H9 (cell line): ENCODE measurements at regions not wholly inside any gene's neighbourhood (a gene's known extent, or its start where the extent isn't known, plus 50 kb on each side); places are given as distances from the start of the nearest gene placed in this dataset.

Source experiments
- DNase-seq: peaks from one replicate; pipeline ENCODE4 v3.0.0-alpha.2; 2017
- H2AFZ ChIP-seq: one replicate; pipeline ENCODE4 v1.6.1; 2013; ENCODE audit warnings: mild to moderate bottlenecking, low read length, control low read depth, moderate library complexity
- H2AK5ac ChIP-seq: 2 replicates; pipeline ENCODE4 v1.6.1; 2013; ENCODE audit warnings: low read length, control low read depth, mixed read lengths; ENCODE audit not compliant: insufficient read length
- H2BK120ac ChIP-seq: one replicate; pipeline ENCODE4 v1.6.1; 2013; ENCODE audit warnings: low read depth, mild to moderate bottlenecking, low read length, control low read depth, inconsistent platforms; ENCODE audit not compliant: poor library complexity, severe bottlenecking
- H2BK12ac ChIP-seq: 2 replicates; pipeline ENCODE4 v1.6.1; 2013; ENCODE audit warnings: low read length, control low read depth, mixed read lengths, low read depth; ENCODE audit not compliant: insufficient read length
- H2BK15ac ChIP-seq: 2 replicates; pipeline ENCODE4 v1.6.1; 2013; ENCODE audit warnings: low read depth, low read length, control low read depth
- H2BK20ac ChIP-seq: one replicate; pipeline ENCODE4 v1.6.1; 2013; ENCODE audit warnings: low read depth, mild to moderate bottlenecking, low read length, control low read depth, inconsistent platforms; ENCODE audit not compliant: poor library complexity, severe bottlenecking
- H2BK5ac ChIP-seq: 2 replicates; pipeline ENCODE4 v1.6.1; 2013; ENCODE audit warnings: low read length, control low read depth, mixed read lengths; ENCODE audit not compliant: insufficient read length
- H3K14ac ChIP-seq: 2 replicates; pipeline ENCODE4 v1.6.1; 2013; ENCODE audit warnings: low read length, control low read depth; ENCODE audit not compliant: insufficient read depth
- H3K18ac ChIP-seq: 2 replicates; pipeline ENCODE4 v1.6.1; 2013; ENCODE audit warnings: low read depth, mild to moderate bottlenecking, mixed read lengths, low read length, control low read depth; ENCODE audit not compliant: insufficient read length
- H3K23ac ChIP-seq: 2 replicates; pipeline ENCODE4 v1.6.1; 2013; ENCODE audit warnings: low read length, control low read depth, mixed read lengths, low read depth; ENCODE audit not compliant: insufficient read length
- H3K23me2 ChIP-seq: 2 replicates; pipeline ENCODE4 v1.6.1; 2013; ENCODE audit warnings: low read depth, mild to moderate bottlenecking, mixed read lengths, low read length, control low read depth; ENCODE audit not compliant: insufficient read length, poor library complexity, severe bottlenecking
- H3K27ac ChIP-seq: 2 replicates; pipeline ENCODE4 v1.5.1; 2013; ENCODE audit warnings: low read length, control low read depth, mixed read lengths, low read depth; ENCODE audit not compliant: insufficient read length
- H3K27me3 ChIP-seq: 2 replicates; pipeline ENCODE4 v1.6.1; 2013; ENCODE audit warnings: low read length, control low read depth, inconsistent platforms; ENCODE audit not compliant: insufficient read depth
- H3K4ac ChIP-seq: 2 replicates; pipeline ENCODE4 v1.6.1; 2013; ENCODE audit warnings: low read depth, mild to moderate bottlenecking, control low read depth, inconsistent platforms, low read length, moderate library complexity
- H3K4me1 ChIP-seq: 2 replicates; pipeline ENCODE4 v1.6.1; 2013; ENCODE audit warnings: low read length, control low read depth, inconsistent platforms; ENCODE audit not compliant: insufficient read depth
- H3K4me2 ChIP-seq: 2 replicates; pipeline ENCODE4 v1.6.1; 2013; ENCODE audit warnings: low read length, control low read depth, mixed read lengths; ENCODE audit not compliant: insufficient read length, insufficient read depth
- H3K56ac ChIP-seq: 2 replicates; pipeline ENCODE4 v1.6.1; 2013; ENCODE audit warnings: low read depth, mild to moderate bottlenecking, mixed read lengths, low read length, control low read depth; ENCODE audit not compliant: insufficient read length
- H3K79me1 ChIP-seq: 2 replicates; pipeline ENCODE4 v1.6.1; 2013; ENCODE audit warnings: low read depth, mild to moderate bottlenecking, moderate library complexity, low read length, control low read depth, inconsistent platforms; ENCODE audit not compliant: insufficient read depth, poor library complexity, severe bottlenecking
- H3K79me2 ChIP-seq: 2 replicates; pipeline ENCODE4 v1.6.1; 2013; ENCODE audit warnings: low read length, control low read depth, inconsistent platforms; ENCODE audit not compliant: insufficient read depth
- H3K9ac ChIP-seq: 2 replicates; pipeline ENCODE4 v1.6.1; 2013; ENCODE audit warnings: low read length, control low read depth, mixed read lengths; ENCODE audit not compliant: insufficient read length; ENCODE audit errors: extremely low read depth
- H3K9me3 ChIP-seq: one replicate; pipeline ENCODE4 v1.6.1; 2013; ENCODE audit warnings: low read depth, low read length, inconsistent platforms; ENCODE audit not compliant: control insufficient read depth
- H3T11ph ChIP-seq: one replicate; pipeline ENCODE4 v1.6.1; 2013; ENCODE audit warnings: mild to moderate bottlenecking, low read length, control low read depth, inconsistent platforms
- H4K20me1 ChIP-seq: one replicate; pipeline ENCODE4 v1.6.1; 2013; ENCODE audit not compliant: control insufficient read depth, insufficient read length, insufficient read depth
- H4K5ac ChIP-seq: 2 replicates; pipeline ENCODE4 v1.6.1; 2013; ENCODE audit warnings: low read depth, mild to moderate bottlenecking, mixed read lengths, low read length, control low read depth; ENCODE audit not compliant: insufficient read length
- H4K8ac ChIP-seq: replicated peaks from 2 replicates; pipeline ENCODE4 v1.6.1; 2013; ENCODE audit warnings: low read length, control low read depth, mixed read lengths, low read depth; ENCODE audit not compliant: insufficient read length
- H4K91ac ChIP-seq: 2 replicates; pipeline ENCODE4 v1.6.1; 2013; ENCODE audit warnings: low read depth, mild to moderate bottlenecking, moderate library complexity, mixed read lengths, low read length, control low read depth; ENCODE audit not compliant: insufficient read length
- H3K27ac Mint-ChIP-seq, 3 experiments: 2 replicates in 2 of 3; 3 replicates in 1 of 3; pipeline ENCODE4 v1.8.0; 2020 to 2021; ENCODE audit warnings: mixed read lengths in 3 of 3, mild to moderate bottlenecking in 1 of 3, moderate library complexity in 1 of 3
- H3K27me3 Mint-ChIP-seq: 2 replicates; pipeline ENCODE4 v1.8.0; 2021; ENCODE audit warnings: low read depth, mild to moderate bottlenecking, moderate library complexity, mixed read lengths
- H3K36me3 Mint-ChIP-seq, 3 experiments: 2 replicates in 2 of 3; 3 replicates in 1 of 3; pipeline ENCODE4 v1.8.0; 2020 to 2021; ENCODE audit warnings: low read depth in 3 of 3, mixed read lengths in 3 of 3; ENCODE audit not compliant: insufficient read depth in 1 of 3
- H3K4me1 Mint-ChIP-seq, 2 experiments: 2 replicates each; pipeline ENCODE4 v1.8.0; 2020; ENCODE audit warnings: mixed read lengths in 2 of 2
- H3K4me3 Mint-ChIP-seq, 2 experiments: 2 replicates in 1 of 2; 3 replicates in 1 of 2; pipeline ENCODE4 v1.8.0; 2020 to 2021; ENCODE audit warnings: mild to moderate bottlenecking in 2 of 2, mixed read lengths in 2 of 2, moderate library complexity in 1 of 2
- H3K9me3 Mint-ChIP-seq, 2 experiments: 2 replicates in 1 of 2; 3 replicates in 1 of 2; pipeline ENCODE4 v1.8.0; 2020; ENCODE audit warnings: mild to moderate bottlenecking in 2 of 2, mixed read lengths in 2 of 2, moderate library complexity in 1 of 2
- CTCF ChIP-seq: fragments of 200-600 bp; sonication (generic); conservative IDR thresholded peaks from 3 replicates; pipeline ENCODE4 v1.8.0; 2021; ENCODE audit warnings: antibody characterized with exemption, mild to moderate bottlenecking
- WGBS: extraction: QIAGEN DNeasy Blood & Tissue Kit; methylation state at CpG from one replicate; pipeline ENCODE4 v1.1.7; 2013; ENCODE audit warnings: missing lambda C conversion rate, low lambda C conversion rate, mixed read lengths; ENCODE audit not compliant: insufficient read length; ENCODE audit errors: extremely low coverage; 5-methylcytosine and 5-hydroxymethylcytosine counted together

GRCh38 chr12:58420503-58420902 lies 479.1 kb downstream of the ATP23 start:
- no peaks in the 10 kb centered on the region for H3K79me2 ChIP-seq
- no peak for TF ChIP-seq CTCF
- H3K4me1 Mint-ChIP-seq, result peaks cover 36 to 38% of the 10 kb centered on the region in 2 experiments
- H3T11ph ChIP-seq, result no peak overlapping the region
- H3K4me2 ChIP-seq, result no peak overlapping the region
- H3K79me1 ChIP-seq, result no peaks in the 10 kb centered on the region
- H3K27ac ChIP-seq, result no peak overlapping the region
- no peak overlapping the region for H3K9ac ChIP-seq
- H3K36me3 Mint-ChIP-seq, result peaks cover 4 to 6% (median 6%) of the 10 kb centered on the region in 3 experiments; a peak in 6 of 7 replicates
- H3K9me3 ChIP-seq, result no peaks in the 10 kb centered on the region
- no peak overlapping the region for H3K18ac ChIP-seq
- H2AK5ac ChIP-seq, result no peak overlapping the region
- no peak for DNase-seq
- no peaks in the 10 kb centered on the region; the same call in 1 of the 2 replicates for H3K27me3 Mint-ChIP-seq
- no peak overlapping the region for H3K4me3 Mint-ChIP-seq
- no peak overlapping the region for H2BK20ac ChIP-seq
- no peaks in the 10 kb centered on the region for H3K27me3 ChIP-seq
- no peaks in the 10 kb centered on the region for H4K20me1 ChIP-seq
- peaks cover 4 to 6% of the 10 kb centered on the region in 2 experiments for H3K9me3 Mint-ChIP-seq
- H2BK15ac ChIP-seq, result no peak overlapping the region
- H2AFZ ChIP-seq, result no peak overlapping the region
- H3K4me1 ChIP-seq, result peaks cover under 1% of the 10 kb centered on the region; the same call in 1 of the 2 replicates
- H3K14ac ChIP-seq, result no peak overlapping the region
- no peak overlapping the region for H3K23ac ChIP-seq
- no peak overlapping the region for H3K4ac ChIP-seq
- no peak overlapping the region; a peak in 1 of 7 replicates for H3K27ac Mint-ChIP-seq
- H2BK5ac ChIP-seq, result no peak overlapping the region
- H3K56ac ChIP-seq, result no peak overlapping the region
- no peak overlapping the region for H2BK120ac ChIP-seq
- no peaks in the 10 kb centered on the region for H3K23me2 ChIP-seq
- WGBS, result no CpG with 5 or more reads among the region's 4 CpGs
- no peak overlapping the region for H2BK12ac ChIP-seq
- no peak overlapping the region for H4K5ac ChIP-seq
- no peak overlapping the region for H4K91ac ChIP-seq
- no peak overlapping the region for H4K8ac ChIP-seq
